RPMI7951 (cell line): ENCODE measurements at regions not wholly inside any gene's neighbourhood (a gene's known extent, or its start where the extent isn't known, plus 50 kb on each side); places are given as distances from the start of the nearest gene placed in this dataset.
"Not testable (repeated sequence)": the region's sequence is repeated elsewhere in the genome, so short reads cannot be mapped to it uniquely, and the experiment has no call there.

Experiments used
- DNase-seq: peaks from one replicate; pipeline ENCODE4 v3.0.0-alpha.2; 2012; ENCODE audit warnings: low read depth

DNA sequence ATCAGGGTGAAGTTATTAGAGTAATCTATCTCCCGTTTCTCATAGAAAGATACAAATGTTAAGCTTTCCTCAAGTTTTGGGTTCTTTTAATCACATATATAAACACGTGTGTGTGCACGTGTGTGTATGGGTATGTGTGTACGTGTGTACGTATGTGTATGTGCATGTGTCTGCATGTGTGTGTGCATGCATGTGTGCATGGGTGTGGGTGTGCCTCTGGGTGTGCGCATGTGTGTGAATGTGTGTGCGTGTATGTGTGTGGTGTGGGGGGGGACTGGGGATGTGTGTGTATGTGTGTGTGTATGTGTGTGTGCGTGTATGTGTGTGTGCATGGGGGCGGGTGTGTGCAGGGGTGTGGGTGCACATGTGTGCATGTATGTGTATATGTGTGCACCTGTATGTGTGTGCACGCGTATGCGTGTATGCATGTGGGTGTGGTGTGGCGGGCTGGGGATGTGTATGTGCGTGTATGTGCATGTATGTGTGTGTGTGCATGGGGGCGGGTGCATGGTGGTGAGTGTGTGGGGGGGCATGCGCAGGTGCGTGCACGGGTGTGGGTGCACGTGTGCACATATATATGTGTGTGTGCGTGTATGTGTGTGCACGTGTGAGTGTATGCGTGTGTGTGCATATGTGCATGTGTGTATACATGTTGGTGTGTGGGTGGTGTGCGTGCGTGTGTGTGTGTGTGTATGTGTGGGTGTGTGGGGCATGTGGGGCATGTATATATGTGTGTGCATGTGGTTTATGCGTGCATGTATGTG lies 304.0 kb downstream of the MBD2 start:
- DNase-seq, result no peak

DNA sequence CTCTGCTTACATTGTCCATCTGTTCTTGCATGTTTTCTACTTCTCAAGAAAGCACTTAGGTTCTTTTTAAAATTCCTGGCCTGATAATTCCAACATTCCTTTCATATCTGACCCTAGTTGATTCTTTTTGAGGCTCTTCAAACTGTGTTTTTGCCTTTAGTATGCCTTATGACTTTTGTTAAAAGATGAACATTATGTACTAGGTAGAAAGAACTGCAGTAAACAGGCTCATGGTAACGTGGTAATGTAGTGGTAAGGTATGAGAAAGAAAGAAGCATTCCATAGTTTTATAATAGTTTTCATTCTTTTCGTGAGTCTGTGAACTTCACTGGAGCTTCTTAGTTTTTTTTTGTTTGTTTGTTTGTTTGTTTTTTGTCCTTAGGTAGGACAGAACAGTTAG lies 306.4 kb downstream of the MBD2 start:
- DNase-seq, result no peak

DNA sequence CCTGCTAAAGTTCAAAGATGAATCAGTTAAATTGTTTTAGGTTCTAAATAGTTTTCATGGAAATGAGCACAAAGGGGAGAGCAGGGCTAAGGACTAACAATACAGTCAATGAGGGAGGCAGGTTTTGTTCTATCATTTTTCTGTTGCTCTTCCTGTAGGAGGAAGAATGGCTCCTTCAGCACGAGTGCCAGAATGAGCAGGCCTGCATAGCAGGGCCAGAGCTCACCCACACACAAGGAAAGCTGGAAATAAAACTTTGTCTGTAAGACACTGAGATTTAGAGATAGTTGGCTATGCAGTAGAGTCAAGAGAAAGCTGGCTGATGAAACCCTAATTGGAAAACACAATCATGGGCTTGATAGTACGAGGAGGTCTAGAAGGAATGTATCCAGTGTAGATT lies 313.3 kb downstream of the MBD2 start:
- DNase-seq, result no peak

DNA sequence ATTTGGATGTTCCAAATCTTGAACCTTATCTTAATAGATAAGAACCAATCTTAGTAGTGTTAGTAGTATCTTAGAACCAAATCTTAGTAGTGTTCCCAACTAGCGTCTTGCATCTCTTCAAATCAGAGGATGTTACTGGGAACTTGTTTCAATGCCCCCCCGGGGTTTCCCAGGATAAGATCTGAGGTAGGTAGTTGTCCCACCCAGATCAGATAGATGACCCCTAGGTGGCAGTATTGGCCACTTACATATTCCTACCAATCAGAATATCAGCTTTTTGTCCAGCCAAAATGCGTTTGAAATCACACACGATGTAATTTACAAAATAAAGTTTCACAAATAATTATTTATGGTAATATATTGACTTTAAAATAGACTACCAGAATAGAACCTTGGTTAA lies 314.8 kb downstream of the MBD2 start:
- DNase-seq, result peak; percentile 28

DNA sequence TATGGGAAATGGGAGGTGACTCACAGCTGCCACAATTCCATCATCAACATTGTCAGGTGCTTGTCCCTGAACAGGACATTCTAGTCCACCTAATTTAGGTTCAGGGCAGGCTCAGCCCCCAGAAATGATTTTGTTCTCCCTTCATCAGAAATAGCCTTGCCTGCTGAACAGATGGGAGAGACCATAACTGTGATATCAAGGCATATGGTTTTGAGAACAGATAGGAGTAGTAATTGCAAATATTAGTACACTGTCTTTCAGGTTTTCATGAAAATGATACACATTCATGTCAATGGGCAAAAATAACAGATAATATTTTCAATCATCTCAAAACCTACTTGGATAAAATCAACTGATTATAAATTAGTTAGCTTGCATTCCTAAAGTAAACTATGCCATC lies 316.5 kb downstream of the MBD2 start:
- no peak for DNase-seq

DNA sequence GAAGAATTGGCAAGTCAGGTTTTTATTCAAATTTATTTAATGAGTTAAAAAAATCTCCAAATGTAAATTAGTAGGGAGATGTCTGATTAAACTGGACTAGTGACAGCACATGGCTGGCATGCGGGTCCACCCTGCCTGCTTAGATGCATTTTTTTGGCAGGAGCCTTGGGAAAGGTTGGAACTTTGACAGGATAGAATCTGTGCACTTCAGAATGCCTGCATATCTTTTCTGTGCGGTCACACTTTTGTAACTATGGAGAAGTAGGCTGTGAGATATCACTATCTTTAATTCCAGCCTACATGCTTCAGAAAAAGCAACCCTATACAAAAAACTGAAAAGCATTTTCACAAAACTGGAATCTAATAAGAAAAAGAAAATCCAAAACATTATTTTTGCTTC lies 317.8 kb downstream of the MBD2 start:
- no peak for DNase-seq

DNA sequence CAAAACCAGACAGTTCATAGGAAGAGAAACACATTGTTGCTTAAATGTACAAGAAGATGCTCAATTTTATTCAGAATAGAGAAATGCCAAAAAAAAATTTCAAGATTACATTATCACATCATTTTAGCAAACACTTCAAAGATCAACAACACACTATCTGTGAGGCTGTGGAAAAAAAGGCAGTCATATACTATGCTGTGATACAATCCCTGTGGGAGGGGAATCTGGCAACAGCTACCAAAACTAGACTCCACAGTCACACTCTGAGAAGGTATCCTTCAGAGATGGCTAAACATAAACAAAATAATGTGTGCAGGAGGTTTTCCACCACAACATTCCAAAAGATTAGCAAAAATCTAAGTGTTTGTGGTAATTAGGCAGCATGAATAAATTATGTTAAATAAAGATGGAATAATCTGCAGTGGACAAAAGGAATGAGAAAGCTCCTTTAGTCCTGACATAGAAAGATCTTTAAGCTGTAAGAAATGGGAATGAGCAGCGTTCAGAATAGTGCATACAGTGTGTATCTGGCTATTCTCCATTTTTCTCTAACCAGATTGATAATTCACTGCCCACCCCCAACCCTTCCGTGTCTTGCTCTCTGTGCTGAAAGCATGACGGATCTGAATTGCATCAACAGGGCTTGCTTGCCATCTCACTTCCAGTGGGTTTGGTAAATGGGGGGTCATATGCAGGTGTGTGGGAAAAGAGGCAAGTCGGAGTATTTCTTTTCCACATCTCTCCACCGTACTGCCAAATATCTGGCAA lies 329.6 kb downstream of the MBD2 start:
- no peak for DNase-seq

DNA sequence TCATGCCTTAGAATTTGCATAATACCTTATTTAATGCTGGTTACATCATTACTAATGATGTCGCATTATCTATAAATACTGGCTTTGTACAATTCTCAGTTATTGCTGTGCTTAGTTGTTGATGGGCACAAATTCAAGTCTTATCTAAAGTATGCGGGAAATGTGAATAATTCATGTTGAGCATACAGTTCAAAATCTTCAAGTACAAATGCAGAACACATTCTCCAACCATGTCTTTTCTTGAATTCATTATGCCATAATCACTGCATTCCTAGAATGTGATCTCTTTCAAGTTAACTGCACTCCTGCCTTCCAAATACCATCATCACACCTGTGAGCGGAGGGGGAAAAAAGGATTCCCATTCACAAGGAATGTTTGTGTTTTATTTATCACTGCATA lies 337.0 kb downstream of the MBD2 start:
- no peak for DNase-seq

DNA sequence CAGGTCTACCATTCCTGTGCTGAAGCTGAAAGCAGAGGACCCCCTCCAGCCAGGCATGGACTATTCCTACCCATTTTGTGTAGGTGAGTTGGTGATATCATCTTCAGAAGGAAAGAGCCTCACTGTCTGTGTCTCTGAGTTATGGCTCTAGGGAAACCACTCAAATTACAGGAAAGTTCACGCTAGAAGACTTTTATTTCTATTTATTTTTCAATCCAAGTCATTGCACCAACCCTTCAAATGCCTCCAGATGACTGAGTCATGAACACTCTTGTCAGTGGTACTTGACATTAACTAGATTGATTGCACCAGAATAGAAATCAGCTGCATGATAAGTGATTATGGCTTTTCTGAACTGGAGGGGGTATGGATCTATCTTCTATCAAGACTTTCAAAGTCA lies 338.4 kb downstream of the MBD2 start:
- DNase-seq, result no peak

DNA sequence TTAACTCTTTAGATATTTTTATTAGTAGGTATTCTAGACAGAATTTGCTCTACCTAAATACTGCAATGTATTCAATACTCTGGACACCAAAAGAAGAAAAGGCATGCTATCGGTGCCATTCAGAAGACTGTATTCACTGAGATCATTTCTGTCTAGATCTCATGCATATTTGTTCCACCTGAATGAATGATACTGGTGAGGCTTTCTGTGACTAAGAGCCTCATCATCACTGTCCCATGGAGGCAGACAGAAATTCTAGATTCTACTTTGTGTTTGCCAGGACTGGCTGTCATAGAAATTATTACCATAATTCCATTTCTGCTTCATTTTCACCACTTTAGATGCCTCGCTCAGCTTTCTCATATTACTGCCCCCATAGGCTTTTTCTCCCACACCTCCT lies 340.7 kb downstream of the MBD2 start:
- DNase-seq, result no peak

DNA sequence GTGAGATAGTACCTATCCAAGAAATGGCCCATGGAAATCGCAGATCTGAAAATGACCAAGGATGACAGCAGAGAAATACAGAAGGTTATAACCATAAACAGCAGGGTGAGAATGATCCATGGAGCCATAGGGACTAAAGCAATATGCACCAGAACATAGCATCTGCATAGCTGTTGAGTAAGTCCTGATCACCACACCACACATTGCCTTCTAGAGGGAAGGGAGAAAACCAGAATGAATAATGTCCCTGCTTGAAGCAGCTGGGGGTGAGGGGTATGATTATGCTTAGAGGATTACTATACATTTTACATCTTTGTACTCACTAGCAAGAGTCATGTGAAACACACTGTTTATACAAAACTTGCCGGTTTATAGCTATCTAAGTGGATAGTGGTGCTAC lies 350.4 kb downstream of the MBD2 start:
- no peak for DNase-seq

DNA sequence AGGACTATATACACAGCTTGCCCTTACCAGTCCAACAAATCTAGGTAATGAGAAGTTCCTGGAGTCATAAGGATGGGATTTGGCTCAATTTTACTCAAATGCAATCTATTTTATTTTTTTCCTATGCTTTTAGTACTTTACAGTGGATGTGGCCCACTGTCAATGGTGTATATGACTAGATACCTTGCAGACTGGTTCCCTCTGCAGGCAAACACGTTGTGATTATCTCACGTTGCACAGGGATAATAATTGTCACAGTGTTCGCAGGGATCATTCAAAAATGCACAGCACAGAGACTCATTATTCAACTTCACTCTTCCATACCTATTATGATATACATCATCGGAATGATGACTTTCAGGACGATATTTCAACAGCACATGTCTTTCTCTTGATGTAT lies 359.7 kb downstream of the MBD2 start:
- no peak for DNase-seq

DNA sequence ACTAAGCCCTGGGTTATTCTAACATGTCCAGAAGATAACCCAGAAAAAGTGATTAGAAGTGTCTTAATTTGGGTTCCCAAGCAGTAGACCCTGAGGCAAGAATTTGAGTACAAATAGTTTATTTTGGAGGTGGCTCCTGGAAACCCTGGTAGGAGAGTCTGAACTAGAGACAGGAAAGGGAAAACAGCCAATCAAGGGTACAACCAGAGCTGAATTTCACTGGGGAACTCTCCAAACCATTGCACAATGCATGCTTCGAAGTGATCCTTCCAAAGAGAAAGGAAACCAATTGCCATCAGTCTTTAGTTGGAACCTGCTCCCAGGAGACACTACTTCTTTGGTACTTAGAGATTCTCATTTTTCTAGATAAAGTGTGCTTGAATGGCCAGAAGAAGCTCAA lies 361.5 kb downstream of the MBD2 start:
- no peak for DNase-seq

DNA sequence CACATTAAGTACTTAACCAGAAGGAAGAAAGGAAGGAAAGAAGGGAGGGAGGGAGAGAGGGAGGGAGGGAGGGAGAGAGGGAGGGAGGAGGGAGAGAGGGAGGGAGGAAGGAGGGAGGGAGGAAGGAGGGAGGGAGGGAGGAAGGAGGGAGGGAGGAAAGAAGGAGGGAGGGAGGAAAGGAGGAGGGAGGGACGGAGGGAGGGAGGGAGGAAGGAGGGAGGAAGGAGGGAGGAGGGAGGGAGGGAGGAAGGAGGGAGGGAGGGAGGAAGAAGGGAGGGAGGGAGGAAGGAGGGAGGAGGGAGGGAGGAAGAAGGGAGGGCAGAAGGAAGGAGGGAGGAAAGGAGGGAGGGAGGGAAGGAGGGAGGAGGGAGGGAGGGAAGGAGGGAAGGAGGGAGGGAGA lies 363.3 kb downstream of the MBD2 start:
- no peak for DNase-seq

DNA sequence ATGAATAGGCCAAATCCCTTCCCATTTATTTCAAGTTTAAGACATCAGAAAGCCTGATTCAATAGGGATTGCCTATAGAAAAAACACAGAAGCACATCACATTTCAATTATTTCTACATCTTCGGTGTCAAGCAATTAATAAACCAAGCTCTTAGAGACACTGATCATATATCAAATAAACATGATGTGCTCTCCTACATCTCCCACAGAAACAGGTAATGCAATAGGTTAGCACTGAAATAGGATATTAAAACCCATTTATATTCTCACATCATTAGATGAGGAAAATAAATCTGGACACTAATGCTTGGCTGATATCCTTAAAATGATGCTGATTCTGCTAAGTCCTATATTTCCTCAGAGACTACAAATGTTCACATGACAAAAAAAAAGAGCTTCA lies 364.7 kb downstream of the MBD2 start:
- DNase-seq, result no peak

DNA sequence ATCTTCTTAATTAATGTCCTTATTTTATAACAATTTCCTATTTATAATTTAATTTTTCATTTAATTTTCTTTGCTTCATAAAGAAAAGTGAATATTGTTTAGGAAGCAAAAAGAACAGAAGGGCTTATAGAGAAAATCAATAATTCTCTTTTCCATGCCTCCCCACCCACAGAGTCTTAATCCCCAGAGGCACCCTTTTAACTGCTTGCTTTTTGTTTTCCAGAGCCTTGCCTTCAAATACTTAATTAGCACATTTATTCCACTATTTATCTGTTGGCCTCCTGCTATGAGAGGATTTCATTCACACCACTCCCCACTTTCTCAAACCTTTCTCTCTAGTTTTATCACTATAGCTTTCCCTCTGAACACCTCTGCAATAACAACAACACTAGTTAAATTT lies 373.6 kb downstream of the MBD2 start:
- DNase-seq, result no peak

DNA sequence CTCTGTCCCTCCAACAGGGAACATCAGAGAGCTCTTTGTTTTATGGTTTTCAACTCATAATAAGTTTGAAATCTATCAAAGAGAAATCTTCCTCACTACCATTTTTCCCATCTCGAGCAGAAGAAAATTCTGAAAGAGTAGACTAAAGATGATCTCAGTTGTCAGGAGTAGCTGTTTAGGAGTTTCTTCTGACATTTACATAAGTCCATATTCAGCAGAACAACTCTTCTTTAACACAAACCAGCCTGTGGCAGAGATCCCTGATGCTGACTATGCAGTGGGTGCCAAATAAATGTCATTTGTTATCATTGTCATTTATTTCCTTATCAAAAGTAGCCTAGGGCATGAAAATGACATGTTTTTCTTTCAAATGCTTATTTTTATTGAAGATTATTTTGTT lies 380.7 kb downstream of the MBD2 start:
- no peak for DNase-seq

DNA sequence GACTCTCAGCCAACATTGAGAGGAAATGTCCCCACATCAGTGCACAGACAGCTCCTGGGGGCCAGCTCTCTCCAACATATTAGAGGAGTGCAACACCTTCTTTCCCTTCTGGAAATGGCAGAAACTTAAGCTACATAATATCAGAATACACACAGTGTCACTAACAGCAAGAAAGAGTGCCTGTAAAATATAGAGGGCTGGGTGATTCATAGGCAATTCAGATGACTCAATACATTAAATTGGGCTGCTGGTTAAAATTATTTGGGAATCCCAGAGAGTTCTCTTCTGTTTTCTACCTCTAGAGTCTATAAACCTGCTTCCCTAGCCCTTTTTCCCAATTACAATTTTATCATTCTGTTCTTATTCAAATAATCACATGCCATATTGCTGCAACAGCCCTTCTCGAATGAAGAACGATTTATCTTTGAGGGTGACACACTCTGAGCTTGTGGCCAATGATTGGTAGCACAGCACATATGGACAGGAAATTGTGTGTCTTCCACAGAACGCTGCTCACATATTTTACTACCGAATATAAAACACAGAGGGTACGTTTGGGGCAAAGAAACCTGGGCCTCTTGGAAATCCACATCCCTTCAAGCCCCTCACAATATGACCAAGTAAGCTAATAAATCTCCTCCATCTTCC lies 381.2 kb downstream of the MBD2 start:
- no peak for DNase-seq

DNA sequence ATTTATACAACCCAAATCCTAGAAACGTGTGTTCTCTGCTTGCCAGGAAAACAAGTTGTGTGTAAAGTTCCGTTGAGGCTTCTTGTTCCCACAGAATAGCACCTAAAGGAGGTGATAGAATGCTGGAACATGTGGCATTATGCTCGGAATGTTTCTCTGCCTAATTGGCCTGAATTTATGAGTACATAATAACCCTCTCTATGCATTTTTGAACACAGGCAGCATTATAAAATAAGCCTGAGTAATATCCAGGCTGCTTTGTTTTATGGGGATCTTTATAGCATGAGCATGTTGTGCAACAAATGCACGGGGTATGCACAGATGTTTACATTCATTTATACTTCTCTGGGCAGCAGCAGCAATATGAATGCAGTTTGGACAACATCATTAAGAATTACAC lies 385.7 kb downstream of the MBD2 start:
- no peak for DNase-seq

DNA sequence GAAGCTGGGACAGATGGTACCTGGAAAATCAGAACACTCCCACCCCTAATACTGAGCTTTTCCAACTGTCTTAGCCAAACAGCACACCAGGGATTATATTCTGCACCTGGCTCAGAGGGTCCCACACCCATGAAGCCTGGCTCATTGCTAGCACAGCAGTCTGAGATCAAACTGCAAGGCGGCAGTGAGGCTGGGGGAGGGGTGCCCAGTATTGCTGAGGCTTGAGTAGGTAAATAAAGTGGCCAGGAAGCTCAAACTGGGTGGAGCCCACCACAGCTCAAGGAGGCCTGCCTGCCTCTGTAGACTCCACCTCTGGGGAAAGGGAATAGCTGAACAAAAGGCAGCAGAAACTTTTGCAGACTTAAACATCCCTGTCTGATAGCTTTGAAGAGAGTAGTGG lies 403.3 kb downstream of the MBD2 start:
- DNase-seq, result not testable (repeated sequence)

DNA sequence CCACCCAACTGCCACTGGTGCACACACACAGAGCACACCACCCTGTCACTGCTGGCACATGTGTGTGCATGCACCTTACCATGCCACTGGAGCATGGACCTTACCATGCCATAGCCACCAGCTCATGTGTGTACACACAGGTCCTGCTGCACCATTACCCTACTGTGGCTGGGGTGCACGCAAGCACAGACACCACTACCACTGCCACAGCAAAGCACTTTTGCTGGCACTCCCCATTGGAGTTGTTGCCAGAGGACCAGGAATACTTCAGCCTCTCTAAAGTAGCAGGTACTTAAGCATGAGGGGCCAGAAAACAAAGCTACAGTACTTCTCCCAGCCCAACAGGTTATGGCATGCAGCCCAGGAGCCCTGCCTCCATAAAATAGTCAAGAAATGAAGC lies 404.8 kb downstream of the MBD2 start:
- DNase-seq, result no peak

DNA sequence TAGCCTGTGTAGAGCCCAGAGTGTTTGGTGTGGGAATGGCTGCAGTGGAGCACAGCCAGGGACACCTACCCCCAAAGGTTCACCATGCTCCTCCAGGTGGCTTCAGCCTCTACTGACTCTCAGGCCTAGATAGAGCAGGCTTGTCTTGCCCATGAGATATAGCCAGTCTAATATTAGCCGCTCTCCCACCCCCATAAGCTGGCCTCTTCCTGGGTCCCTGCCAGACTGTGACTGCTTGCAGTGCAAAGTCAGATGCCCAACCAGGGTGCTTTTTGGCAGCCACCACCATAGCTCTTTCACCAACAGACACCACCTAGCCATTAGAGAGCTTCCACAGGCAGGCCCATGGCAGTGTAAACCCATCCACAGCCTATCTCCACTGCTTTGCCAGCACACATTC lies 405.3 kb downstream of the MBD2 start:
- no peak for DNase-seq
